ENCODE measurements at regions not wholly inside any gene's neighbourhood (a gene's known extent, or its start where the extent isn't known, plus 50 kb on each side); places are given as distances from the start of the nearest gene placed in this dataset.

- DNase-seq (ENCODE audit: low read depth in 1 of 2, low spot score in 1 of 2): no peak
- H3K27me3 ChIP-seq (ENCODE audit: insufficient read depth, poor library complexity, severe bottlenecking): peaks cover 3% of the 10 kb centered on the region
- no peak overlapping the region for H3K27ac ChIP-seq (replicated peaks)
- H3K4me3 ChIP-seq (replicated peaks; ENCODE audit: insufficient read depth, low read length): no peak overlapping the region
- TF ChIP-seq SPI1 (IDR thresholded peaks at IDR 0.05; ENCODE audit: borderline replicate concordance, low read depth) (no peak), POLR2AphosphoS5 (IDR thresholded peaks at IDR 0.05; ENCODE audit: low read depth) (no peak), GABPA (IDR thresholded peaks at IDR 0.05; ENCODE audit: low read depth) (no peak), CTCF (IDR thresholded peaks at IDR 0.05; ENCODE audit: insufficient read depth, low read length) (no peak)
- TF ChIP-seq, protein P1, sequence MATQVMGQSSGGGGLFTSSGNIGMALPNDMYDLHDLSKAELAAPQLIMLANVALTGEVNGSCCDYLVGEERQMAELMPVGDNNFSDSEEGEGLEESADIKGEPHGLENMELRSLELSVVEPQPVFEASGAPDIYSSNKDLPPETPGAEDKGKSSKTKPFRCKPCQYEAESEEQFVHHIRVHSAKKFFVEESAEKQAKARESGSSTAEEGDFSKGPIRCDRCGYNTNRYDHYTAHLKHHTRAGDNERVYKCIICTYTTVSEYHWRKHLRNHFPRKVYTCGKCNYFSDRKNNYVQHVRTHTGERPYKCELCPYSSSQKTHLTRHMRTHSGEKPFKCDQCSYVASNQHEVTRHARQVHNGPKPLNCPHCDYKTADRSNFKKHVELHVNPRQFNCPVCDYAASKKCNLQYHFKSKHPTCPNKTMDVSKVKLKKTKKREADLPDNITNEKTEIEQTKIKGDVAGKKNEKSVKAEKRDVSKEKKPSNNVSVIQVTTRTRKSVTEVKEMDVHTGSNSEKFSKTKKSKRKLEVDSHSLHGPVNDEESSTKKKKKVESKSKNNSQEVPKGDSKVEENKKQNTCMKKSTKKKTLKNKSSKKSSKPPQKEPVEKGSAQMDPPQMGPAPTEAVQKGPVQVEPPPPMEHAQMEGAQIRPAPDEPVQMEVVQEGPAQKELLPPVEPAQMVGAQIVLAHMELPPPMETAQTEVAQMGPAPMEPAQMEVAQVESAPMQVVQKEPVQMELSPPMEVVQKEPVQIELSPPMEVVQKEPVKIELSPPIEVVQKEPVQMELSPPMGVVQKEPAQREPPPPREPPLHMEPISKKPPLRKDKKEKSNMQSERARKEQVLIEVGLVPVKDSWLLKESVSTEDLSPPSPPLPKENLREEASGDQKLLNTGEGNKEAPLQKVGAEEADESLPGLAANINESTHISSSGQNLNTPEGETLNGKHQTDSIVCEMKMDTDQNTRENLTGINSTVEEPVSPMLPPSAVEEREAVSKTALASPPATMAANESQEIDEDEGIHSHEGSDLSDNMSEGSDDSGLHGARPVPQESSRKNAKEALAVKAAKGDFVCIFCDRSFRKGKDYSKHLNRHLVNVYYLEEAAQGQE (IDR thresholded peaks at IDR 0.05; ENCODE audit: insufficient replicate concordance, low read depth): no peak
Measured at GRCh38 chr5:174454890-174455289, 269.5 kb upstream of the MSX2 start.

GRCh38 chr5:174455301-174455700, 269.1 kb upstream of the MSX2 start:
- TF ChIP-seq GABPA (IDR thresholded peaks at IDR 0.05; ENCODE audit: low read depth) (no peak), SPI1 (IDR thresholded peaks at IDR 0.05; ENCODE audit: borderline replicate concordance, low read depth) (no peak), CTCF (IDR thresholded peaks at IDR 0.05; ENCODE audit: insufficient read depth, low read length) (no peak), POLR2AphosphoS5 (IDR thresholded peaks at IDR 0.05; ENCODE audit: low read depth) (no peak)
- TF ChIP-seq, protein P1 (IDR thresholded peaks at IDR 0.05; ENCODE audit: insufficient replicate concordance, low read depth): no peak
- no peak for DNase-seq (ENCODE audit: low read depth in 1 of 2, low spot score in 1 of 2)
- Histone ChIP-seq H3K27ac (replicated peaks) (no peak overlapping the region), H3K27me3 (ENCODE audit: insufficient read depth, poor library complexity, severe bottlenecking) (peaks cover 3% of the 10 kb centered on the region), H3K4me3 (replicated peaks; ENCODE audit: insufficient read depth, low read length) (no peak overlapping the region)

DNA sequence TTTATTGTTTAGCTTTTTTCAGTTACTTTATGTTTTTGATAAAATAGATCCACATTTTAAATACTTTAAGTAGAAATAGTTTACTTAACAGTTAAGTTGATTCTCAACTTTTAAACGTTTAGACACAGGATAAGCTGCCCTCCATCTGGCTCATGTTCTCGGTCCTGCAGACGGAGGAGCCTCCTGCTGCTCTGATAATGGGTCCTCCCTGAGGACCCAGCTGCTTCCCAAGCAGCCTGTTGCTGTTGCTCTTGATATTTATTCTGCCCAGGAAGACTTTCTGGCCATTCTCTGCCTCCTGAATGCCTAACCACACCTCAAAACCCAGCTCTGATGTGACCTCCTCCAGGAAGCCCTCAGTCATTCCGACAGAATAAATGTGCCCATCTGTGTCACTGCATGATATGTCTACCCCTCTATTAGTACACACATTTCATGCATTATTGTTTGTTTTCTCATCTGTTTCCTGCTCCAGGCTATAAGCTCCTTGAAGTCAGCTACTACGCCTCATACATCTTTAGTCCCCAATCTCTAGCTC, 267.2 kb upstream of the MSX2 start:
- Histone ChIP-seq H3K4me3 (replicated peaks; ENCODE audit: insufficient read depth, low read length) (no peak overlapping the region), H3K27me3 (ENCODE audit: insufficient read depth, poor library complexity, severe bottlenecking) (peaks cover 1% of the 10 kb centered on the region), H3K27ac (replicated peaks) (no peak overlapping the region)
- TF ChIP-seq GABPA (IDR thresholded peaks at IDR 0.05; ENCODE audit: low read depth) (no peak), SPI1 (IDR thresholded peaks at IDR 0.05; ENCODE audit: borderline replicate concordance, low read depth) (no peak), CTCF (IDR thresholded peaks at IDR 0.05; ENCODE audit: insufficient read depth, low read length) (no peak), POLR2AphosphoS5 (IDR thresholded peaks at IDR 0.05; ENCODE audit: low read depth) (no peak)
- TF ChIP-seq, protein P1 (IDR thresholded peaks at IDR 0.05; ENCODE audit: insufficient replicate concordance, low read depth): no peak
- DNase-seq (ENCODE audit: low read depth in 1 of 2, low spot score in 1 of 2): no peak
